Activated T-cell treated with anti-CD3 and anti-CD28 coated beads for 24 hours (primary cell): ENCODE measurements at regions not wholly inside any gene's neighbourhood (a gene's known extent, or its start where the extent isn't known, plus 50 kb on each side); places are given as distances from the start of the nearest gene placed in this dataset.
"Not testable (repeated sequence)": the region's sequence is repeated elsewhere in the genome, so short reads cannot be mapped to it uniquely, and the experiment has no call there.

Experiments used
- DNase-seq: peaks from one replicate; pipeline ENCODE4 v3.0.0-alpha.2; 2020; ENCODE audit warnings: low read depth

DNA sequence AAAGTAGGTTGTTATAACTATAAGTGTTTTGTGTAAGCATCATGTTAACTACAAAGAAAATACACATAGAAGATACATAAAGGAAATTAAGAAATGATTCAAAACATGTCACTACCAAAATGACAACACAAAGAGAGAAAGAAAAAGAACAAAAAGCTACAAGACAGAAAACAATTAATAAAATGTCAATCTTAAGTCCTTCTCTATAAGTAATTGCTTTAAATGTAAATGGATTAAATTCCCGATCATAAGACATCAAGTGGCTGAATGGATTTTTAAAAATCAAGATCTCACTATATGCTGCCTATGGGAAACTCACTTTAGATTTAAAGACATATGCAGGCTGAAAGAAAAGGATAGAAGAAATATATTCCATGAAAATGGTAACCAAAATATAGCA lies 232.3 kb upstream of the NFIA start:
- no peak for DNase-seq

DNA sequence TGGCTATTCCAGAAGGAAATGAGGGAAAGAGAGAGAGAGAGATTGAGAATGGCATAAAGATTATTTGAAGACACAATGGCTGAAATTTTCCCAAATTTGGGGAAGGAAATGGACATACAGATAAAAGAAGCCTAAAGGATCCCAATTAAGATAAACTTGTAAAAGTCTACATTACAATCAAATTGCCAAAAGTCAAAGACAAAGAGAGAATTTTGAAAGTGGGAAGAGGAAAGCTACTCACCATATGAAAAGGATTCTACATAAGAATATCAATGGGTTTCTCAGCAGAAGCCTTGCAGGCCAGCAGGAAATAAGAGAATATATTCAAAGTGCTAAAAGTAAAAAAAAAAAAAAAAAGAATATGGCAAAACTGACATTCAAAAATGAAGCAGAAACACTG lies 233.0 kb upstream of the NFIA start:
- DNase-seq: no peak

DNA sequence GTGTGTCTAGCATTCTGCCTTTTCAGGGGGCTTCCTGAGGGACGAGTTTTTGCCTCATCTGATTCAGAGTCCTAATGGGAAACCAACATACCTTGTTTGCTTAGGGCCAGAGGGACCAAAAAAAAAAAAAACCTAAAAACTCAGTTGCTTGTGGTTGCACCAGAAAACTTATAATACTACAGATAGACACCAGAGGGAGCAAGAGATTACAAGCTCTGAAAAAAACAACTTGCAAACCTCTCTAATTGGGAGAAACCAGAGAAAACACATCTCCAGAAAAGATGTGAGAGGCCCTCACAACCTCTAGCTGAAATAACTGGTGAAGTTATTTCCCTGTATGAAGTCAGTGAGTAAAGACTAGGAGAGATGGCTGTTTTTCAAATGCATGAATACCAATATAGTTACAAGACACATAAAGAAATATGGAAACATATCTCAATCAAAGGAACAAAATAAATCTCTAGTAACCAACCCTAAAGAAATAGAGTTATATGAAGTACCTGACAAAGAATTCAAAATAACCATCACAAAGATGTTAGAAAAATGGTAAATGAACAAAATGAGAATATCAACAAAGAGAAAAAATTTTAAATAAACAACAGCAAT lies 233.7 kb upstream of the NFIA start:
- DNase-seq: no peak

DNA sequence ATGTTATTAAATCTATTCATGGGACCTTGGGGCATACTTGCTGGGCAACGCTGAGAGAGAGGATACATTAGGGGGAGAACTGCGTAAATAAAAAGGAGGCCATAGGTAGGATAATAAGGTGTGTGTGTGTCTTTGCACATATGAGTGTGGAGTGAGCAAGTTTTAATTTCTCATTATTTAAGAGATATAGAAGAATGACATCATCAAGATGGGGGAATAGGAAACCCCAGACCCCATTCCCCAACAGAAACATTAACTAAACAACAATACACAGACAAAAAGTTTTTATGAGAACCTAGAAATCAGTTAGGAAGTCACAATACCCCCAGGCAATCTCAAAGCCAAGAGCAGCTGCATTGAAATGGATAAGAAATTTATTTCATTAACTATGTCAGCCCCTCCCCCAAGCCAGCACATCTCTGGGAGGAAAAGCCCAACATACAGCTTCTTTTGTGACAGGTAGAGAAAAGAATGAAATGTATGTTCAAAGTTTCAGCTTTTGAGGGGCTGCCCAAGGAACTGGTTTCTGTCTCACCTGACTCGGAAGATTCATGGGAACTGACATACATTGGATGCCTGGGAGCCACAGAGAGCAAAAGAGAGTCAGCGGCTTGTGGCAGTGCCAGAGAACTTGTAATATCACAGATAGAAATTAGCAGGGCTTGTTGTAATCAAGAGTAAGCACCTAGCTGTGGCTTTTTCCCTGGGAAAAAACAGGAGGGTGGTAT lies 234.3 kb upstream of the NFIA start:
- no peak for DNase-seq

DNA sequence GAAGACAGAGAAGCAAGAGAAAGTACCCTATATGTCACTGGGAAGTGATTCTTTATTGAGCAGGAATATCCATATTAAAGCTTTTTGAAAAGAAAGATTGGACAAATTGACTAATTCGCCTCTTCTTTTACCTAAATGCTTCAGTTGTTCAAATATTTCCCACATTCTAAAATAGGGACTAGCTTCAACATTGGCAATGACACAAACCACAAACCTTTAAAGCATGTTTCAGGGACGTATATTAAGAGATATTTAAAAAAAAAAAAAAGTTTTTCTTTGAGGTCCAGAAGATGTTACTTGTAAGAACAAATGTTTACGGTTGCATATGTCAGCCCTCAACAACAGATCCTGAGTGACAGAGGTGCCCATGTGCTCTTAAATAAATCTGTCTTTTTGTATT lies 235.0 kb upstream of the NFIA start:
- no peak for DNase-seq

DNA sequence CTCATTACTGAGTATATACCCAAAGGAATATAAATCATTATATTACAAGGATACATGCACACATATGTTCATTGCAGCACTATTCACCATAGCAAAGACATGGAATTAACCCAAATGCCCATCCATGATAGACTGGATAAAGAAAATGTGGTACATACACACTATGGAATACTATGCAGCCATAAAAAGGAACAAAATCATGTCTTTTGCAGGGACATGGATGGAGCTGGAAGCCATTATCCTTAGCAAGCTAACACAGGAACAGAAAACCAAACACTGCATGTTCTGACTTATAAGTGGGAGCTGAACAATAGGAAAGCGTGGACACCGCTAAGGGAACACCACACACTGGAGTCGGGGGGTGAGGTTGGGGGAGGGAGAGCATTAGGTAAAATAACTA lies 236.7 kb upstream of the NFIA start:
- not testable (repeated sequence) for DNase-seq

DNA sequence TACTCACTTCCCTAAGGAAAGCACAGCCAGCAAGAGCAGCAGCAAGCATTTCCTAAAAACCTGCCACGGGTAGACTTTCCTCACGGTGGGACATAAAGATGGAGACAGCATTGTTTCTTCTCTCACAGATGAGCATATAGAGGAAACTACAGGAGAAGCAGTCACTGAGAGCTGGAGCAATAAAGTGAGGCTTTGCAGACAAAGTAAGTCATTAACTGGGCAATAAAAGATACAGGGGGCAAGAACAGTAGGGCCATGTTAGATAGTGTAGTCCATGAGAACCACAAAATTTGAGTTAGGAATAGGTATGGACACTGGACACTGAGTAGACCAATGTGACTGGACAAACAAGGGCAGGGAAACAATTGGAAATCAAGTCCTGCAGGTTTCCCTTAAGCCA lies 240.1 kb upstream of the NFIA start:
- no peak for DNase-seq

DNA sequence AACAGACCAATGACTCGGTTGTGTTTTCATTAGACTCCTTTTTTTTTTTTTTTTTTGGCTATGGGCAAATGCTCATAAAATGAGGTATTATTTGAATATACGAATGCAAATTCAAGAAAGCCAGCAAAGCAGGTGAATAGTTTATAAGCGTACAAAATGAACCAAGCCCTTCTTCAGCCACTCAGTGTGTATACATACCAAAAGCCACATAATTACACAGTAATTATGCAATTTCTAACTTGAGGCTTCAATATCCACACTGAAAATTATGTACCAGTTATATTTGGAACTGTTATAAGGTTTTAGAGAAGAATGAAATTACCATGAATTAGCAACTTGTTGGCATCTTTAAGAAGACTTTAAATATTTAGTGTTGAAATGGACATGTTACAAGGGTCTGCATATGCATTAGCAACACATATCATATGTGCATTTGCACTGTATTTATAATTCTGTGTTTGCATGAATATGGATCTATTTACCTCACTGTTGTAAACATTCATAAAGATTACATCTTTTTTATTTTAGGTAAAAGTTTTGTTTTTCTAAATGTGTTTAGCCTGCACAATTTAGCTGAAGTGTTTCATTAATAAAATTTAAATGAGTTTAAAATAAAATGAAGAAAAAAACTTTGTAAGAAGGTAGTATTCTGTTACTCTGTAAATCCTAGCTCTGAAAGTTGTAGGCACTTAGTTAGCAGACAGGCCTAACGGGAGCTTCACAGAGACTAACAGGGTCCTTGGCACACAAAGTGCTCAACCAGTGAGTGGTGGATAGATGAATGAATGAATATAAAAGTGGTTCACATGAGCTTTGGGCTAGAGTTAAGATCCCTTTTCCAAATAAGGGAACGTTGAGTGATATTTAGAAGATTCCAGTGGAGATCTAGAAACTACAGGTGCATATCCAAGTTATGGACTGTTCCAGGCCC lies 241.0 kb upstream of the NFIA start:
- DNase-seq: no peak

DNA sequence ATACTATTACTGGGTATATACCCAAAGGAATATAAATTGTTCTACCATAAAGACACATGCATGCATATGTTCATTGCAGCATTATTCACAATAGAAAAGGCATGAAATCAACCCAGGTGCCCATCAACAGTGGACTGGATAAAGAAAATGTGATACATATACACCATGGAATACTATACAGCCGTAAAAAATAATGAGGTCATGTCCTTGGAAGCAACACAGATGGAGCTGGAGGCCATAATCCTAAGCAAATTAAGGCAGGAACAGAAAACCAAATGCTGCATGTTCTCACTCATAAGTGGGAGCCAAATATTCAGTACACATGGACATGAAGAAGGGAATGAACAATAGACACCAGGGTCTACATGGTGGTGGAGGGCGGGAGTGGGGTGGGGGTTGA lies 241.9 kb upstream of the NFIA start:
- DNase-seq: not testable (repeated sequence)

DNA sequence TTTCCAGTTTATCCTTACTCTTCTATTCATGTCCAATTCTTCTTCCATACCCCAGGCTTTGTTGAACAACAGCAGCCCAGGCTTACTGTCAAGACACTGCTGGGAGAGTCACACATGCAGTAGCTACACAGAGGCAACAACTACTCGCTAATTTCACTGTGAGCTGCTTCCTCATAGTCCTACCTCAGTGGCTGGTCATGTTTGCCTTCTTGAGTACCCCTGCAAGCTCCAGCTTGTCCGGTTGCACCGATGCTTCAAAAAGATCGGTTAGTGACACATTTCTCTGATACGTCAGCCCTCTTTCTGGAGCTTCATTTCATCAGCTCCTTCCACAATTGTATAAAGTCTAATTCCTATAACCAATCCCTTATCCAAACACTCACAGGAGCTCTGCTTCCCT lies 246.7 kb upstream of the NFIA start:
- no peak for DNase-seq

DNA sequence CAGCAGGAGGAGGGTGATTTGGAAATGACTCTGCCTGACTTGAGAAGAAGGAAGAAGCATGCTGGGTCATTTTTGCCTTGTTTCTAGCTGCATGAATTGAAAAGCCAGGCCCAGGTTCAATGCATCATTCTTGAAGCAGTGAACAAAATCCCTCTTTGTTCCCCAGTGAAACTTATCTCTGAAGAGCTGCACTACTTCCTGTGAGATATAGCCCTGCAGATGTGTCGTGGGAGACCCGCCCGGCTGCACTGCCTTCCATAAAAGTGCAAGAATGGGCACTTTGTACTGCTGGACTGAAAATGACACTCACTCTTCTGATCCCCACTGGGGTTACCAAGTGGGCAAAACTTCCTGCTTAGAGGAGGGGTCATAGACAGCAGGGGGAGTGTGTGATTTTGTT lies 249.2 kb upstream of the NFIA start:
- no peak for DNase-seq

DNA sequence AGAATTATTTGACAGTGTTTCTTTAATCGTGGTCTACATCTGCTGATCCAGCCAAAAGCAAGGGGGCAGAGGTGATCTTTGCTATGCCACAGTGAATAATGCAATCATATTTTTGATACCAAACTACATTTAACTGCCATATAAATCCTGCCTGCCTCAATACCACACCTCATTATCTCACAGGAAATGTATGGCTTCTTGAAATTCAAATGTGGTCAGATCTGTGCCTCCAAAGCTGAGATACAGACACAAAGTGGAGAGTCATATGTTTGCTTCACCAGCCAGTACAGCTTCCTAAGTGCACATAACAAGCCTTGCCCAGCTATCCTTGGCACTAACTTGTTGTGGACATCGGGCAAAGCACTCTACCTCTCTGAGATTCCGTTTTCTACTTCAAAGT lies 250.0 kb upstream of the NFIA start:
- no peak for DNase-seq

DNA sequence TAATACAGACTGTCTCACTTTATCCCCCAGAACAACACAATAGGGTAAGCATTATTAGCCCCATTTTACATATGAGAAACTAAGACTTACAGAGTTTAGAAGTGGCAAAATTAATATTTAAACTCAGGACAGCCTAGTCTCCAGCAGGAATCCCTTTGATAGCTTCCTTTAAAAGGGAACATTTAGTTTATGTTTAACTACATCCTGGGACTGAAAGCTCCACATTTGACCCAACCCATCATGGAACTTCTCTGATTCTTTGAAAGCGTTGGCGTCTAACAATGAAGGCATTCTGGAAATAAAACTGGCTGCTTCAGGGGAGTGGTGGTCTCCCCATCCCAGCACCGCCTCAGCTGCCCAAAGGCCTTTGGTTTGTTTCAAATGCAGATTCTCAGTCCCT lies 250.6 kb upstream of the NFIA start:
- no peak for DNase-seq

DNA sequence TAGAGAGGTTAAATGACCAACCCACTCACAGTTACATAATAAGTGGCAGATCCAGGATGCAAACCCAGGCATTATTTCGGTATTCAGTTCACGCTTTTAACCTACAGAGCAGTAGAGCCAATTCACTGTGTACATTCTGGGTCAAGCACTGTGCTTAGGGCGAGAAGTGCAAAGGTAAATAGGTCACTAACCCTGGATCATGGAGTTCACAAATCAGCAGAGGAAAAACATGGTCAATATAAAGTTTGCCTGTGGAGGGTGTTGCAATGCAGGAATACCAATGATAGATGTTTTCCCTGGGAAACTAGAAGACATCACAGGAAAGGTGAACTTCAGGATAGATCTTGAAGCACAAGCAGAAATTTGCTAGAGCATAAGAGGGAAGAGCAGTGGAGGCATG lies 253.4 kb upstream of the NFIA start:
- no peak for DNase-seq

DNA sequence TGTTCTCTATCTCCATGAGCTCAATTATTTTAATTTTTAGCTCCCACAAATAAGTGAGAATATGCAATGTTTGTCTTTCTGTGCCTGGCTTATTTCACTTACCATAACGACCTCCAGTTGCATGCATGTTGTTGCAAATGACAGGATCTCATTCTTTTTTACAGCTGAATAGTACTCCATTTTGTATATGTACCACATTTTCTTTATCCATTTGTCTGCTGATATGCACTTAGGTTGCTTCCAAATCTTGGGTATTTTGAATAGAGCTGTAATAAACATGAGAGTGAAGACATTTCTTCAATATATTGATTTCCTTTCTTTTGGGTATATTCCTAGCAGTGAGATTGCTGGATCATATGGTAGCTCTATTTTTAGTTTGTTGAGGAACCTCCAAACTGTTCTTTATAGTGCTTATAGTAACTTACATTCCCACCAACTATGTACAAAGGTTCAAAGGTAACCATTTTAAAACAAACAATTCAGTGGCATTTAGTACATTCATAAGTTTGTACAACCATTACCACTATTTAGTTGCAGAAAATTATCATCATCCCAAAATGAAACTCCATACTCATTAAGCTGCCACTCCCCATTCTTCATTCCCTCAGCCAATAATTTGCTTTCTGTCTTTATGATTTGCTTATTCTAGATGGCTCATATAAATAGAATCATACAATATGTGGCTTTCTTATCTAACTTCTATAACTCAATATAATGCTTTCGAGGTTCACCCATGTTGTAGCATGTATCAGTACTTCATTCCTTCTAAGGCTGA lies 255.9 kb upstream of the NFIA start:
- no peak for DNase-seq

DNA sequence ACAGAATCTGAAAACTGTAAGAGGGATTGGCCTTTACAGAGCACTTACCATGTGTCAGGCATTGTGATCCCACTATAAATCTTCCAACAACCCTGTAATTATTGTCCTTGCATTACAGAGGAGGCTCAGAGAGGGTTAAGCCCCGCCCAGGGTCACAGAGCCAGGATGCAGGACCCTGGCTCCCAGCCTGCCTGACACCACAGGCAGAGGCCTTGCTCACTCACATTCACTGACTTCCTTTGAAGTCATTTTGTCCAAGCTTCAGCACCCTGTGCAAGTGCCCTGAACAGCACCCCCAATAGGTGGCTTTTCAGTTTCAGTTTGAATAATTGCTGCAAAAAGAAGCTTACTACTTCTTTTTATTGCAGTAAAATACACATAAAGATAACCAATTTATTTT lies 256.8 kb upstream of the NFIA start:
- DNase-seq: no peak

DNA sequence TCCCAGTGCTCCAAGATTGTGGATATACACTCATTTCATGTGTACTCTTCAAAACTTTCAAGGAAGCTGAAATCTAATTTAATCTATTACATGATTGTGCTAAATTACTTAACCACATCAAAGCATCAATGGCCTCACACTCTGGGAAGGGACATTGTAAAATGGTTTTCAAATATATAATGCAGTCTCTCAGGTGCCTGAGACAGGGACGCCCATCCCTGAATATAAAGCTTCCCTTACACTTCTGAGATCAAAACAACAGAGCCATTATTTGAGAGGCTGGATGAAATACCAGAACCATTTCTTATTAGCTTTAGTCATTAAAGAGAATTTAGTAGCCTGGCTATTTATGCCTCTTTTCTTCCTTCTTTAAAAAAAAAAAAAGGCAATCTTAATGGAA lies 259.2 kb upstream of the NFIA start:
- no peak for DNase-seq

DNA sequence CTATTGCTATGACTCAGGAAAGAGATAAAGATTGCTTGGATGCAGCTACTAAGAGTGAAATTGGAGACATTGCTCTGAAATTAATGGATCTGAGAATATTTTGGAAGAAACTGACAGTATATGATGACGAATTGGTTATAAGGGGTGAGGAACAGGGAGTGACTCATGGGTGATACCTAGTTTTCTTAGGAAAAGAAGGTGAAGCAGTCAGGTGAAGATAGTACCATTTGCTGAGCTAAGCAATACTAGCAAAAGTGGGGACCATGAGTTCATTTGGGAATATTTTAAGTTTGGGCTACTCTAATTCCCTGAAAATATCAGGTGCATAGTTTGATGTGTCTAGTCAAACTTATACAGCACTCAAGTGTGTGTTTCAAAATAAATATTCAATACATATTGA lies 260.1 kb upstream of the NFIA start:
- DNase-seq: no peak

DNA sequence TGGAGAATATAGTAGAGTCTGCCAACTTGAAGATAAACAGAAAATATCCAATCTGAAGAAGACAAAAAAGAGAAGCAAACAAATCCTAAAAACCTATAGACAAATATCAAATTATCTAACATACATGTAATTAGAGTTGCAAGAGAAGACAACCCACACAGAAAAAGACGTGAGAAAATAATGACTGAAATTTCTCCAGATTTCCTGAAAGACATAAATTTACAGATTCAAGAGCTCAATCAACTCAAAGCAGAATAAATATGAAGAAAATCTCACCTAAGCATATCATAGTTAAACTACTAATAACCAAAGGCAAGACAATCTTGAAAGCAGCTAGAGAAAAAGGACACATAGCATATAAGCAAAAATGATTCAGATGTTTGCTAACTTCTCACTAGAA lies 261.2 kb upstream of the NFIA start:
- no peak for DNase-seq

DNA sequence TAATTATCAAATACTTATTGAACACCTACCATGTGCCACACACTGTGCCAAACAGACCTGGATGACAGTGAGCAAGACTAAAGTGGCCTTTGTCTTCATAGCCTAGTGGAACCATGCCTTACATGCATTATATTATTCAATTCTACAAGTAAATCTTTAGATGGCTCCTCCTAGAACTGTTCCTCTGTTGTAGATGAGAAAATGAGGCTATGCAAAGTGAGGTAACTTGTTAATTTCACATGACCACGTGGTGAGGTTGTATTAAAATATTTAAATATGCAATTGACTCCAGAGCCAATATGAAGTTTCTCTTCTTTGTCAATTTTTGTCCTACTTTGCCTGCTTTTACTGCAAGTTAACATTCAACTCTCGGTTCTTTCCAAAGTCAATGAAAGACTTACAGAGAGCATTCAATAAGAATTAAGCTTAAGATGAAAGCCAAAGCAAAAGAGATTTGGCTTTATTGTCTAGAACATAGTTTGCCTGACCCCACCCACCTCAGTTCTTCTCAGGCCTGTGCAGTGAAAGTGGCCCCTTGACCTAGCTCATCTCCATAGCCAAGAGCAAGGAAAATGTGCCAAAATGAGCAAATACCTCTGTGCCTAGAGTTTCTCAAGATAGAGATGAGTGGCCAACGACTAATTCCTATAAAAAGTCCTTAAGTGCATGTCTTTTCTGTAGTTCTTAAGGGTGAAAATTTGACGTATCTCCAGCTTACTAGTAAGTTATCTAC lies 263.2 kb upstream of the NFIA start:
- no peak for DNase-seq

DNA sequence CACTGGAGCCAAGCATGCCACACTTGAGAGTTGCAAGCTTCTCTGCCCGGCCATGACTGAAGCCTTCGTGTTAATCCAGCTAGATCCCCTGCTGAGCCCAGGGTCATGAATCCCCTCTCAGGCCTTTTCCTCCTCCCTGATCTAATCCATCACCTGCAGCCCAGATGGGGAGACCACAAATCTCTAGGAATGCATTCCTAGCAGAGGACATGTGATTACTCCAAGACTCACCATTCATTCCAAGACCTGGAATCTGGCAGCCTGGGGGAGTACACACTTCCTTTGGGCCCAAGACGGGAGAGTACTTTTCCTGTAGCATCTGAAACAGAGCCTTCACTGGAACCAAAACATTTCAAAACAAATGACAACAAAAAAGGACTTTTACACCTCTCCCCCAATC lies 269.3 kb upstream of the NFIA start:
- DNase-seq: no peak
